IMR-90 (cell line): ENCODE measurements at regions not wholly inside any gene's neighbourhood (a gene's known extent, or its start where the extent isn't known, plus 50 kb on each side); places are given as distances from the start of the nearest gene placed in this dataset.

Experiments used
- ATAC-seq: fragments of 200-7000 bp; cut with Tn5 transposase; 2 replicates; pipeline ENCODE4 v1.9.1; 2020; ENCODE audit warnings: low read depth, mild to moderate bottlenecking, moderate library complexity
- BruUV-seq: library from RNA; stranded (reverse); fragments of 400-500 nt; replicated peaks from 2 replicates; lab custom pipeline; 2021; lab: Mats Ljungman, UMichigan
- CTCF ChIA-PET: fragments of 300-600 bp; formaldehyde crosslinking; extraction: SDS; loops from one replicate; lab custom pipeline; 2021; ENCODE audit warnings: antibody characterized with exemption; lab: Yijun Ruan, JAX
- POLR2A ChIA-PET: fragments of 300-600 bp; sonication (Branson Sonifier 250); formaldehyde crosslinking; loops from one replicate; lab custom pipeline; 2022; ENCODE audit warnings: antibody characterized with exemption; ENCODE audit not compliant: unreplicated experiment; lab: Charles Lee
- DNase-seq: peaks from one replicate; pipeline ENCODE4 v3.0.0; 2013
- H2AFZ ChIP-seq: replicated peaks from 2 replicates; pipeline ENCODE3; 2013; ENCODE audit warnings: low read length, mild to moderate bottlenecking; ENCODE audit not compliant: poor library complexity
- H2AK5ac ChIP-seq: 2 replicates; pipeline ENCODE4 v1.6.1; 2013; ENCODE audit warnings: low read depth, low read length, inconsistent platforms
- H2AK9ac ChIP-seq: replicated peaks from 2 replicates; pipeline ENCODE3; 2013; ENCODE audit warnings: mild to moderate bottlenecking, low read depth, low read length, moderate library complexity; ENCODE audit not compliant: poor library complexity
- H2BK120ac ChIP-seq: 2 replicates; pipeline ENCODE4 v1.6.1; 2013; ENCODE audit warnings: low read depth, low read length, inconsistent platforms
- H2BK15ac ChIP-seq: 3 replicates; pipeline ENCODE4 v1.6.1; 2013; ENCODE audit warnings: low read depth, low read length, inconsistent platforms
- H2BK20ac ChIP-seq: 2 replicates; pipeline ENCODE4 v1.6.1; 2013; ENCODE audit warnings: low read depth, mild to moderate bottlenecking, inconsistent platforms, low read length, moderate library complexity
- H2BK5ac ChIP-seq: 2 replicates; pipeline ENCODE4 v1.6.1; 2013; ENCODE audit warnings: mild to moderate bottlenecking, low read depth, low read length, inconsistent platforms; ENCODE audit not compliant: poor library complexity, severe bottlenecking
- H3K14ac ChIP-seq: replicated peaks from 2 replicates; pipeline ENCODE4 v1.6.1; 2013; ENCODE audit warnings: low read depth, low read length, inconsistent platforms
- H3K18ac ChIP-seq: 2 replicates; pipeline ENCODE4 v1.6.1; 2013; ENCODE audit warnings: low read depth, low read length, control low read depth
- H3K23ac ChIP-seq: 2 replicates; pipeline ENCODE4 v1.6.1; 2013; ENCODE audit warnings: low read depth, low read length, inconsistent platforms
- H3K27ac ChIP-seq: 2 replicates; pipeline ENCODE4 v1.5.1; 2013; ENCODE audit warnings: mild to moderate bottlenecking, control low read depth, low read length; ENCODE audit not compliant: insufficient read depth
- H3K27me3 ChIP-seq: 2 replicates; pipeline ENCODE4 v1.6.1; 2013; ENCODE audit warnings: low read length; ENCODE audit not compliant: control insufficient read depth, insufficient read depth
- H3K36me3 ChIP-seq: 2 replicates; pipeline ENCODE4 v1.6.1; 2013; ENCODE audit warnings: low read length, mixed read lengths; ENCODE audit not compliant: control insufficient read depth, insufficient read depth
- H3K4ac ChIP-seq: 2 replicates; pipeline ENCODE4 v1.6.1; 2013; ENCODE audit warnings: low read depth, low read length, inconsistent platforms
- H3K4me1 ChIP-seq: 2 replicates; pipeline ENCODE4 v1.6.1; 2013; ENCODE audit warnings: low read length, mixed read lengths; ENCODE audit not compliant: control insufficient read depth, insufficient read depth
- H3K4me2 ChIP-seq: 2 replicates; pipeline ENCODE4 v1.6.1; 2013; ENCODE audit warnings: low read depth, mild to moderate bottlenecking, control low read depth, low read length, moderate library complexity
- H3K4me3 ChIP-seq: 2 replicates; pipeline ENCODE4 v1.5.1; 2013; ENCODE audit warnings: low read depth, mild to moderate bottlenecking, control low read depth, low read length, moderate library complexity; ENCODE audit not compliant: insufficient read depth
- H3K56ac ChIP-seq: 2 replicates; pipeline ENCODE4 v1.6.1; 2013; ENCODE audit warnings: low read length, inconsistent platforms; ENCODE audit not compliant: insufficient read depth; ENCODE audit errors: extremely low read depth
- H3K79me1 ChIP-seq, 2 experiments: 2 replicates each; pipeline ENCODE4 v1.6.1; 2013; ENCODE audit warnings: low read length in 2 of 2, inconsistent platforms in 1 of 2, low read depth in 1 of 2
- H3K9ac ChIP-seq: 2 replicates; pipeline ENCODE4 v1.6.1; 2013; ENCODE audit warnings: low read depth, low read length, control low read depth
- H3K9me1 ChIP-seq: 2 replicates; pipeline ENCODE4 v1.6.1; 2013; ENCODE audit warnings: low read length, inconsistent platforms; ENCODE audit not compliant: insufficient read depth
- H3K9me3 ChIP-seq: 2 replicates; pipeline ENCODE4 v1.6.1; 2013; ENCODE audit warnings: low read length; ENCODE audit not compliant: control insufficient read depth, insufficient read depth
- H4K20me1 ChIP-seq: 2 replicates; pipeline ENCODE4 v1.6.1; 2013; ENCODE audit warnings: low read length, inconsistent platforms; ENCODE audit not compliant: insufficient read depth
- H4K5ac ChIP-seq: 2 replicates; pipeline ENCODE4 v1.6.1; 2013; ENCODE audit warnings: mild to moderate bottlenecking, low read depth, low read length, control low read depth
- H4K8ac ChIP-seq, 2 experiments: 2 replicates each; pipeline ENCODE4 v1.6.1; 2013; ENCODE audit warnings: low read depth in 2 of 2, low read length in 2 of 2, control low read depth in 1 of 2, inconsistent platforms in 1 of 2
- H4K91ac ChIP-seq: 2 replicates; pipeline ENCODE4 v1.6.1; 2013; ENCODE audit warnings: low read depth, low read length, inconsistent platforms; ENCODE audit not compliant: insufficient read depth
- BHLHE40 ChIP-seq: fragments of 150-350 bp; IDR thresholded peaks from 2 replicates; pipeline ENCODE4 v1.6.1; 2016; ENCODE audit warnings: mild to moderate bottlenecking, low read depth, low read length
- CHD1 ChIP-seq: IDR thresholded peaks from 2 replicates; pipeline ENCODE4 v1.6.1; 2012; ENCODE audit warnings: low read depth, low read length, improper control_type of control experiment
- CTCF ChIP-seq: conservative IDR thresholded peaks from 2 replicates; pipeline ENCODE4 v1.5.1; 2012; ENCODE audit warnings: mild to moderate bottlenecking, low read depth, low read length, improper control_type of control experiment
- ELK1 ChIP-seq: fragments of 150-350 bp; IDR thresholded peaks from 2 replicates; pipeline ENCODE4 v1.6.1; 2016; ENCODE audit warnings: low read depth, mild to moderate bottlenecking, low read length, moderate library complexity, borderline replicate concordance
- FOS ChIP-seq: fragments of 150-350 bp; IDR thresholded peaks from 2 replicates; pipeline ENCODE4 v1.6.1; 2016; ENCODE audit warnings: low read depth, low read length
- MAFK ChIP-seq: IDR thresholded peaks from 2 replicates; pipeline ENCODE4 v1.6.1; 2012; ENCODE audit warnings: low read depth, low read length, improper control_type of control experiment
- MXI1 ChIP-seq: IDR thresholded peaks from 2 replicates; pipeline ENCODE4 v1.6.1; 2012; ENCODE audit warnings: low read depth, mild to moderate bottlenecking, low read length, moderate library complexity, borderline replicate concordance
- POLR2A ChIP-seq: IDR thresholded peaks from 2 replicates; pipeline ENCODE4 v1.6.1; 2012; ENCODE audit warnings: mild to moderate bottlenecking, low read depth, low read length
- RAD21 ChIP-seq: IDR thresholded peaks from 2 replicates; pipeline ENCODE4 v1.6.1; 2012; ENCODE audit warnings: low read length, improper control_type of control experiment
- RFX5 ChIP-seq: IDR thresholded peaks from 2 replicates; pipeline ENCODE4 v1.8.0; 2012; ENCODE audit warnings: low read depth, mild to moderate bottlenecking, low read length, moderate library complexity
- WGBS, 2 experiments: methylation state at CpG; one replicate each; pipeline versions ENCODE4 v1.1.5 to v1.1.7; 2013; ENCODE audit warnings: missing lambda C conversion rate in 2 of 2; ENCODE audit not compliant: insufficient read length in 1 of 2; ENCODE audit errors: extremely low coverage in 2 of 2; 5-methylcytosine and 5-hydroxymethylcytosine counted together
- dilution Hi-C: fragments of 300-500 bp; cut with HindIII; formaldehyde crosslinking; loops from one replicate; pipeline ENCODE4 v1.14.3; 2018; ENCODE audit warnings: low sequenced_read_pairs; ENCODE audit not compliant: unreplicated experiment
- in situ Hi-C: fragments of 300-500 bp; cut with MboI; formaldehyde crosslinking; loops from 3 replicates; pipeline ENCODE4 v1.14.3; 2019; ENCODE audit warnings: low sequenced_read_pairs, inconsistent platforms, mixed read lengths
- intact Hi-C: fragments of 100-400 bp; cut with micrococcal nuclease; formaldehyde crosslinking; loops from 2 replicates; pipeline ENCODE4 v1.10.0; 2022

GRCh38 chr3:22029480-22029879 lies 278.5 kb upstream of the ZNF385D start:
- Histone ChIP-seq H2AK9ac (no peak overlapping the region), H3K9me1 (no peaks in the 10 kb centered on the region), H3K4me1 (no peaks in the 10 kb centered on the region), H3K79me1 (no peaks in the 10 kb centered on the region), H3K56ac (no peak overlapping the region), H3K27me3 (no peaks in the 10 kb centered on the region), H2AK5ac (no peak overlapping the region), H2AFZ (no peak overlapping the region), H3K9me3 (0 out of 2 replicates have a peak, but pooled peaks cover 3% of the 10 kb centered on the region), H2BK5ac (no peak overlapping the region), H3K4ac (no peak overlapping the region), H2BK120ac (no peak overlapping the region), H3K18ac (no peak overlapping the region), H3K23ac (no peak overlapping the region), H3K14ac (no peak overlapping the region), H2BK20ac (no peak overlapping the region), H3K9ac (no peak overlapping the region), H4K91ac (no peak overlapping the region), H4K20me1 (no peaks in the 10 kb centered on the region), H4K8ac (no peak overlapping the region), H3K36me3 (no peaks in the 10 kb centered on the region), H4K5ac (no peak overlapping the region), H3K4me2 (no peak overlapping the region), H2BK15ac (no peak overlapping the region), H3K4me3 (no peak overlapping the region), H3K27ac (no peak overlapping the region)
- intact Hi-C loops (no loop called here), dilution Hi-C loops (no loop called here), in situ Hi-C loops (no loop called here)
- no TSS peak for BruUV-seq
- no peak for TF ChIP-seq RAD21
- no peak for TF ChIP-seq BHLHE40
- TF ChIP-seq CTCF: no peak
- TF ChIP-seq ELK1: no peak
- TF ChIP-seq RFX5: no peak
- TF ChIP-seq MXI1: no peak
- TF ChIP-seq CHD1: no peak
- TF ChIP-seq POLR2A: no peak
- TF ChIP-seq FOS: no peak
- no peak for TF ChIP-seq MAFK
- ATAC-seq: no peak
- no peak for DNase-seq
- ChIA-PET POLR2A (no interaction called here), CTCF (no interaction called here)
- WGBS, 2 experiments: 100% methylated on average over 1 of the region's 4 CpGs; no CpG with 5 or more reads in 1 of the 2 experiments
